Thyroid gland (tissue), 4 donors: ENCODE measurements at regions not wholly inside any gene's neighbourhood (a gene's known extent, or its start where the extent isn't known, plus 50 kb on each side); places are given as distances from the start of the nearest gene placed in this dataset.
"Not testable (repeated sequence)": the region's sequence is repeated elsewhere in the genome, so short reads cannot be mapped to it uniquely, and the experiment has no call there.

Experiments
- POLR2A ChIP-seq, 2 donors: fragments of 450-650 bp; IDR thresholded peaks; one replicate each; pipeline ENCODE4 v1.6.1; 2017; ENCODE audit warnings: antibody characterized with exemption in 2 of 2, mild to moderate bottlenecking in 2 of 2, moderate library complexity in 1 of 2
- TF ChIP-seq, protein P1 (sequence below), 6 experiments: fragments of 200-600 bp in 3 of 6; fragments of 450-650 bp in 3 of 6; sonication (generic) in 3 of 6; IDR thresholded peaks; one replicate each; pipeline ENCODE4 v1.5.1; 2016 to 2019; ENCODE audit warnings: antibody characterized with exemption in 6 of 6, mild to moderate bottlenecking in 2 of 6, inconsistent platforms in 1 of 6, moderate library complexity in 1 of 6

DNA sequence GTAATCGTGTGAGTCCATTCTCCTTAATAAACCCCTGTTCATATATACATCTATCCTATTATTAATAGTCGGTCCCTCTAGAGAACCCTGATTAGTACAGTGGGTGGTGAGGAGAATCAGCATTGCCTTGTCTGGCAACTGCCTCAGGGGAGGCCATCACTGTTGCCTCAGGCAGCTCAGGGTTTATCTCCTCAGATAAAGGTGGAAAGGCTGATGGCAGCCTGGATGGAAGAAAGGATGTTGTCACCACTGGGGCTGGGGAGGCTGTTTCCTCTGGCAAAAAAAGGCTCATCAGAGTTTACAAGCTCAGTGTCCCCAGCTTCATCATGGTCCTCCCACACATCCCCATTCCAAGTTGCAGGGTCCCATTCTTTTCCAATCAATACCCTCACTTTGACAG is 137.1 kb downstream of the TMX1 start:
- TF ChIP-seq, protein P1, sequence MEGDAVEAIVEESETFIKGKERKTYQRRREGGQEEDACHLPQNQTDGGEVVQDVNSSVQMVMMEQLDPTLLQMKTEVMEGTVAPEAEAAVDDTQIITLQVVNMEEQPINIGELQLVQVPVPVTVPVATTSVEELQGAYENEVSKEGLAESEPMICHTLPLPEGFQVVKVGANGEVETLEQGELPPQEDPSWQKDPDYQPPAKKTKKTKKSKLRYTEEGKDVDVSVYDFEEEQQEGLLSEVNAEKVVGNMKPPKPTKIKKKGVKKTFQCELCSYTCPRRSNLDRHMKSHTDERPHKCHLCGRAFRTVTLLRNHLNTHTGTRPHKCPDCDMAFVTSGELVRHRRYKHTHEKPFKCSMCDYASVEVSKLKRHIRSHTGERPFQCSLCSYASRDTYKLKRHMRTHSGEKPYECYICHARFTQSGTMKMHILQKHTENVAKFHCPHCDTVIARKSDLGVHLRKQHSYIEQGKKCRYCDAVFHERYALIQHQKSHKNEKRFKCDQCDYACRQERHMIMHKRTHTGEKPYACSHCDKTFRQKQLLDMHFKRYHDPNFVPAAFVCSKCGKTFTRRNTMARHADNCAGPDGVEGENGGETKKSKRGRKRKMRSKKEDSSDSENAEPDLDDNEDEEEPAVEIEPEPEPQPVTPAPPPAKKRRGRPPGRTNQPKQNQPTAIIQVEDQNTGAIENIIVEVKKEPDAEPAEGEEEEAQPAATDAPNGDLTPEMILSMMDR (IDR thresholded peaks at IDR 0.05) = not testable (repeated sequence)
- TF ChIP-seq POLR2A (IDR thresholded peaks at IDR 0.05) = not testable (repeated sequence)
